ENCODE measurements at regions not wholly inside any gene's neighbourhood (a gene's known extent, or its start where the extent isn't known, plus 50 kb on each side); places are given as distances from the start of the nearest gene placed in this dataset.

GRCh38 chr4:159014859-159015258, 88.0 kb upstream of the RAPGEF2 start:
- H3K27me3 ChIP-seq (replicated peaks in 1 of 7): no peaks in the 10 kb centered on the region
- H3K36me3 ChIP-seq: no peaks in the 10 kb centered on the region
- H3K4me1 ChIP-seq: peaks cover 0 to 11% (median 4%) of the 10 kb centered on the region in 6 donors
- TF ChIP-seq, protein P1, sequence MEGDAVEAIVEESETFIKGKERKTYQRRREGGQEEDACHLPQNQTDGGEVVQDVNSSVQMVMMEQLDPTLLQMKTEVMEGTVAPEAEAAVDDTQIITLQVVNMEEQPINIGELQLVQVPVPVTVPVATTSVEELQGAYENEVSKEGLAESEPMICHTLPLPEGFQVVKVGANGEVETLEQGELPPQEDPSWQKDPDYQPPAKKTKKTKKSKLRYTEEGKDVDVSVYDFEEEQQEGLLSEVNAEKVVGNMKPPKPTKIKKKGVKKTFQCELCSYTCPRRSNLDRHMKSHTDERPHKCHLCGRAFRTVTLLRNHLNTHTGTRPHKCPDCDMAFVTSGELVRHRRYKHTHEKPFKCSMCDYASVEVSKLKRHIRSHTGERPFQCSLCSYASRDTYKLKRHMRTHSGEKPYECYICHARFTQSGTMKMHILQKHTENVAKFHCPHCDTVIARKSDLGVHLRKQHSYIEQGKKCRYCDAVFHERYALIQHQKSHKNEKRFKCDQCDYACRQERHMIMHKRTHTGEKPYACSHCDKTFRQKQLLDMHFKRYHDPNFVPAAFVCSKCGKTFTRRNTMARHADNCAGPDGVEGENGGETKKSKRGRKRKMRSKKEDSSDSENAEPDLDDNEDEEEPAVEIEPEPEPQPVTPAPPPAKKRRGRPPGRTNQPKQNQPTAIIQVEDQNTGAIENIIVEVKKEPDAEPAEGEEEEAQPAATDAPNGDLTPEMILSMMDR (IDR thresholded peaks at IDR 0.05 in 8 of 11, conservative IDR thresholded peaks at IDR 0.05 in 3 of 11): no peak
- no peak for TF ChIP-seq POLR2AphosphoS5 (IDR thresholded peaks at IDR 0.05)
- TF ChIP-seq POLR2A (IDR thresholded peaks at IDR 0.05): no peak
- H3K9me3 ChIP-seq: no peaks in the 10 kb centered on the region
- 70 to 97% (median 91%) methylated on average over 4 of the region's 4 CpGs for WGBS, 5 donors
- no peak overlapping the region for H3K27ac ChIP-seq
- no peak for DNase-seq
- intact Hi-C loops (cut with DNase I; ENCODE audit: low total_unique reads): no loop called here
- H3K4me3 ChIP-seq: no peak overlapping the region

DNA sequence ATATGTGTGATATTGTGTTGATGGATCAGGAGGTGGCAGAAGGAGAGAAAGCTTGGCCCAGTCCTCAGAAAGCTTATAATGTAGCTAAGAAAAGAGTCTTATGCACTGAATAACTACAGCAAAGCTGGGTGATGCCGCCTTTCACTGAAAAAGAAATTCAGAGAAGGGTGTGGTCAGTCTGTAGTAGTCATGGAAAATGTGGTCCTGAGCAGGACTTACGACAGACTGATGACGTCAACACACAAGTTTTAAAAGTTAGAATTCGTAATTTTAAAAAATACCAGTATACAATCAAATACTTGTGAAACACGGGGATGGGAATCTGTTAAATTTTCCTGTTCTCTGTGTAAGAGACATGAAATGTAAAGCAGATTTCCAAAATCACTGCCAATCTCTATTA, 87.0 kb upstream of the RAPGEF2 start:
- Histone ChIP-seq H3K27ac (no peak overlapping the region), H3K36me3 (no peaks in the 10 kb centered on the region), H3K27me3 (replicated peaks in 1 of 7) (no peaks in the 10 kb centered on the region), H3K4me1 (peaks cover 0 to 16% (median 4%) of the 10 kb centered on the region in 6 donors), H3K9me3 (no peaks in the 10 kb centered on the region), H3K4me3 (no peak overlapping the region)
- intact Hi-C loops (cut with DNase I; ENCODE audit: low total_unique reads): no loop called here
- WGBS, 5 donors: 84 to 90% (median 89%) methylated on average over 5 of the region's 5 CpGs
- no peak for DNase-seq
- TF ChIP-seq, protein P1 (IDR thresholded peaks at IDR 0.05 in 8 of 11, conservative IDR thresholded peaks at IDR 0.05 in 3 of 11): no peak
- TF ChIP-seq POLR2AphosphoS5 (IDR thresholded peaks at IDR 0.05) (no peak), POLR2A (IDR thresholded peaks at IDR 0.05) (no peak)

DNA sequence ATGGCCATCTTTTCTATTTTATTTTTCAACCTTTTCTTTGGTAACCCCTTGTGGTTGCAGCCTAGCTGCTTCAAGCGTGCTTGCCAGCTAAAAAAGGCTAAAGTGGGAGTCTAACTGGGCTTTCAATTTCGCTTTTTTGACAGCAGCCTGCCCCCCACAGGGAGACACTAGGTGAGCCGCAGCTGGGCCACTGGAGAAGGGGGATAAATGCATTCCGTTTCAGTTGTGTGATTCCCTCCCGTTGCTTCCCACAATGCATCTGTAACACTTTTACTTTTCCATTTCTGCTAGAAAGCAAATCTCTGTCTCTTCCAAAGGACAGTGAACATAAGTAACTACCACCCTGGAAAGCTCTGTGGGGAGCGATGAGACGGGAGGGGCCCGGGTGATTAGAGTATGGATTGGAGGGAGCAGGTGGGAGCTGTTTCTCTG, 86.3 kb upstream of the RAPGEF2 start:
- 62 to 75% (median 74%) methylated on average over 8 of the region's 8 CpGs for WGBS, 5 donors
- intact Hi-C loops (cut with DNase I; ENCODE audit: low total_unique reads): no loop called here
- DNase-seq: no peak

DNA sequence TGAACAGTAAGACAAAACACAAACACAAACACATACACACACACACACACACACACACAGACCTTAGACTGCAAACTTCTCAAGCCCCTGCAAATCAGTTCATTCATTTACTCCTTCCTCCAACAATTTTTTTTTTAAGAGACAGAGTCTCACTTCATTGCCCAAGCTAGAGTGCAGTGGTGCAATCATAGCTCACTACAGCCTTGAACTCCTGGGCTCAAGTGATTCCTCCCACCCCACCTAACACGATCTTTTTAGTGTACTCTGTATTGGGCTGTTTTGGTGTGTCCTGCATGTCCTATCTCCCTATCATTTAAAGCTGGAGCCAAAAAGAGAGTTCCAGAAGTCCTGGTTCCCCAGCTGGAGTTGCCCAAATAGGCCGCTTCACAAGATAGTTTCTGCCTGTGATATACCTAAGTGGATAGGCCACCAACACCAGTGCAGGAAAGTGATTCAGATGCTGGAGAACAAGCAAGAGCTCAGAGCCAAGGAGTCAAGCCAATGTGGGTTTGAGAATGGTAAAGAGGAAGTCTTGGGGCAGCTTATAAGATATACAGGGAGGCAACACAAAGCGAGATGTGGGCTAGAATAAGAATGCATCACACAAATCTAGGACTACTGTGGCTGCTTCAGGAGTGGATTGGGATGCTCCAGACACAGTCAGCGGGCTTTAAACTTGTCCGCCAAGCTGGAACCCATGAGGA, 85.4 kb upstream of the RAPGEF2 start:
- intact Hi-C loops (cut with DNase I; ENCODE audit: low total_unique reads): no loop called here
- Histone ChIP-seq H3K27ac (no peak overlapping the region), H3K4me3 (no peak overlapping the region), H3K4me1 (peaks cover 0 to 16% (median 4%) of the 10 kb centered on the region in 6 donors), H3K36me3 (no peaks in the 10 kb centered on the region), H3K27me3 (replicated peaks in 1 of 7) (no peaks in the 10 kb centered on the region), H3K9me3 (no peaks in the 10 kb centered on the region)
- TF ChIP-seq, protein P1 (IDR thresholded peaks at IDR 0.05 in 8 of 11, conservative IDR thresholded peaks at IDR 0.05 in 3 of 11): no peak
- TF ChIP-seq POLR2AphosphoS5 (IDR thresholded peaks at IDR 0.05): no peak
- TF ChIP-seq POLR2A (IDR thresholded peaks at IDR 0.05): no peak
- DNase-seq: no peak
- 76 to 87% (median 80%) methylated on average over 5 of the region's 5 CpGs for WGBS, 5 donors

More for the DNA sequence above, 86.3 kb upstream of the RAPGEF2 start:
- Histone ChIP-seq H3K4me1 (peaks cover 0 to 16% (median 4%) of the 10 kb centered on the region in 6 donors), H3K36me3 (no peaks in the 10 kb centered on the region), H3K4me3 (no peak overlapping the region), H3K9me3 (no peaks in the 10 kb centered on the region), H3K27me3 (replicated peaks in 1 of 7) (no peaks in the 10 kb centered on the region), H3K27ac (no peak overlapping the region)
- TF ChIP-seq POLR2AphosphoS5 (IDR thresholded peaks at IDR 0.05): no peak
- TF ChIP-seq POLR2A (IDR thresholded peaks at IDR 0.05): no peak
- TF ChIP-seq, protein P1 (IDR thresholded peaks at IDR 0.05 in 8 of 11, conservative IDR thresholded peaks at IDR 0.05 in 3 of 11): no peak
